Keratinocyte (primary cell): ENCODE measurements at regions not wholly inside any gene's neighbourhood (a gene's known extent, or its start where the extent isn't known, plus 50 kb on each side); places are given as distances from the start of the nearest gene placed in this dataset.

ENCODE experiments used
- CTCF ChIP-seq, 3 experiments: IDR thresholded peaks in 1 of 3; conservative IDR thresholded peaks in 1 of 3; optimal IDR thresholded peaks in 1 of 3; 2 replicates in 2 of 3; 3 replicates in 1 of 3; pipeline versions ENCODE3 to v1.5.1; 2011; ENCODE audit warnings: low read length in 3 of 3, mild to moderate bottlenecking in 3 of 3, moderate library complexity in 2 of 3, control low read depth in 1 of 3, inconsistent platforms in 1 of 3; ENCODE audit not compliant: insufficient read depth in 2 of 3; ENCODE audit errors: extremely low read depth in 1 of 3
- EZH2 ChIP-seq: IDR thresholded peaks from one replicate; pipeline ENCODE4 v1.6.1; 2012; ENCODE audit warnings: inconsistent platforms, mild to moderate bottlenecking, low read length, moderate library complexity

GRCh38 chr1:54462597-54463258, 56.5 kb upstream of the SSBP3 start:
- TF ChIP-seq CTCF (optimal IDR thresholded peaks at IDR 0.05 in 1 of 3, IDR thresholded peaks at IDR 0.05 in 1 of 3, conservative IDR thresholded peaks at IDR 0.05 in 1 of 3; ENCODE audit: extremely low read depth in 1 of 3, insufficient read depth in 2 of 3, low read length in 3 of 3), result no peak
- no peak for TF ChIP-seq EZH2
